B cell (primary cell): ENCODE measurements at regions not wholly inside any gene's neighbourhood (a gene's known extent, or its start where the extent isn't known, plus 50 kb on each side); places are given as distances from the start of the nearest gene placed in this dataset.

Source experiments
- ATAC-seq: fragments of 200-7000 bp; cut with Tn5 transposase; one replicate; pipeline ENCODE4 v1.10.0; 2021; ENCODE audit warnings: low read depth, mild to moderate bottlenecking, moderate number of reproducible peaks, moderate library complexity
- CTCF ChIA-PET: fragments of 350-600 bp; sonication (Branson Sonifier 250); formaldehyde crosslinking; loops from one replicate; lab custom pipeline; 2021; ENCODE audit warnings: antibody characterized with exemption, inconsistent platforms; lab: Charles Lee
- POLR2A ChIA-PET: fragments of 350-600 bp; sonication (Branson Sonifier 250); formaldehyde crosslinking; loops from one replicate; lab custom pipeline; 2021; ENCODE audit warnings: antibody characterized with exemption; lab: Charles Lee
- DNase-seq: peaks from one replicate; pipeline ENCODE4 v3.0.0; 2013
- H2AFZ ChIP-seq: 2 replicates; pipeline ENCODE4 v1.6.1; 2012; ENCODE audit warnings: mild to moderate bottlenecking, low read depth, low read length; ENCODE audit not compliant: insufficient read depth, poor library complexity, severe bottlenecking
- H3K27ac ChIP-seq, 2 donors: 1 replicate in 1 of 2; 2 replicates in 1 of 2; pipeline ENCODE4 v1.5.1; 2012 to 2013; ENCODE audit warnings: low read length in 2 of 2, mild to moderate bottlenecking in 2 of 2, moderate library complexity in 1 of 2
- H3K27me3 ChIP-seq, 4 experiments: fragments of 200-600 bp in 1 of 4; sonication (generic) in 1 of 4; replicated peaks in 1 of 4; 1 replicate in 2 of 4; 2 replicates in 2 of 4; pipeline versions ENCODE4 v1.6.1 to v1.7.0; 2013 to 2016; ENCODE audit warnings: low read length in 3 of 4, mild to moderate bottlenecking in 2 of 4, mixed read lengths in 1 of 4, moderate library complexity in 1 of 4; ENCODE audit not compliant: insufficient read depth in 4 of 4, control insufficient read depth in 3 of 4; ENCODE audit errors: control extremely low read depth in 1 of 4
- H3K36me3 ChIP-seq, 2 experiments: replicated peaks in 1 of 2; 1 replicate in 1 of 2; 2 replicates in 1 of 2; pipeline versions ENCODE4 v1.6.1 to v1.7.1; 2013; ENCODE audit warnings: low read length in 1 of 2; ENCODE audit not compliant: insufficient read depth in 2 of 2, control insufficient read depth in 1 of 2; ENCODE audit errors: control extremely low read depth in 1 of 2, extremely low read depth in 1 of 2
- H3K4me1 ChIP-seq, 2 donors: fragments of 200-600 bp in 1 of 2; sonication (generic) in 1 of 2; 1 replicate in 1 of 2; 2 replicates in 1 of 2; pipeline versions ENCODE4 v1.5.1 to v1.6.1; 2013 to 2017; ENCODE audit warnings: low read length in 2 of 2; ENCODE audit not compliant: control insufficient read depth in 2 of 2, insufficient read depth in 2 of 2
- H3K4me2 ChIP-seq: replicated peaks from 2 replicates; pipeline ENCODE3; 2012; ENCODE audit warnings: mild to moderate bottlenecking, low read depth, low read length; ENCODE audit not compliant: poor library complexity, severe bottlenecking
- H3K4me3 ChIP-seq, 5 experiments: fragments of 200-600 bp in 1 of 5; sonication (generic) in 1 of 5; 1 replicate in 3 of 5; 2 replicates in 2 of 5; pipeline versions ENCODE4 v1.5.1 to v1.7.0; 2011 to 2016; ENCODE audit warnings: low read length in 4 of 5, mild to moderate bottlenecking in 4 of 5, low read depth in 2 of 5, control low read depth in 1 of 5, moderate library complexity in 1 of 5; ENCODE audit not compliant: insufficient read depth in 1 of 5; ENCODE audit errors: control extremely low read depth in 1 of 5, extremely low read depth in 1 of 5
- H3K79me2 ChIP-seq: fragments of 200-600 bp; sonication (generic); one replicate; pipeline ENCODE4 v1.6.0; 2016; ENCODE audit warnings: low read length; ENCODE audit not compliant: control insufficient read depth, insufficient read depth
- H3K9ac ChIP-seq: fragments of 200-600 bp; sonication (generic); 2 replicates; pipeline ENCODE4 v1.6.1; 2017; ENCODE audit warnings: mild to moderate bottlenecking, low read length, moderate library complexity
- H3K9me3 ChIP-seq, 3 donors: one replicate each; pipeline versions ENCODE4 v1.6.1 to v1.7.1; 2013; ENCODE audit warnings: low read length in 2 of 3; ENCODE audit not compliant: control insufficient read depth in 2 of 3, insufficient read depth in 1 of 3; ENCODE audit errors: control extremely low read depth in 1 of 3
- H4K20me1 ChIP-seq: 2 replicates; pipeline ENCODE4 v1.6.0; 2012; ENCODE audit warnings: mild to moderate bottlenecking, low read length; ENCODE audit not compliant: insufficient read depth, control insufficient read depth, poor library complexity, severe bottlenecking
- H3K27ac Mint-ChIP-seq: one replicate; pipeline ENCODE4 v1.8.0; 2021; ENCODE audit warnings: mixed read lengths
- H3K27me3 Mint-ChIP-seq: one replicate; pipeline ENCODE4 v1.8.0; 2021; ENCODE audit warnings: mixed read lengths
- H3K4me1 Mint-ChIP-seq: one replicate; pipeline ENCODE4 v1.8.0; 2021; ENCODE audit warnings: mixed read lengths
- H3K4me3 Mint-ChIP-seq: one replicate; pipeline ENCODE4 v1.8.0; 2021; ENCODE audit warnings: mixed read lengths
- H3K9me3 Mint-ChIP-seq: one replicate; pipeline ENCODE4 v1.8.0; 2022; ENCODE audit warnings: mixed read lengths; ENCODE audit not compliant: insufficient read depth
- CTCF ChIP-seq: fragments of 200-600 bp; IDR thresholded peaks from one replicate; pipeline ENCODE4 v1.8.0; 2022; ENCODE audit warnings: antibody characterized with exemption, mild to moderate bottlenecking
- EZH2 ChIP-seq: IDR thresholded peaks from 2 replicates; pipeline ENCODE4 v1.6.1; 2012; ENCODE audit warnings: borderline replicate concordance, low read depth, mild to moderate bottlenecking, moderate library complexity, low read length; ENCODE audit not compliant: insufficient read depth, poor library complexity, severe bottlenecking
- WGBS: methylation state at CpG from one replicate; pipeline ENCODE4 v1.1.5; 2013; ENCODE audit warnings: missing lambda C conversion rate; ENCODE audit not compliant: insufficient coverage; 5-methylcytosine and 5-hydroxymethylcytosine counted together
- intact Hi-C: fragments of 100-400 bp; cut with micrococcal nuclease; formaldehyde crosslinking; loops from one replicate; pipeline ENCODE4 v1.10.0; 2022

- no peak overlapping the region for H3K27ac Mint-ChIP-seq
- intact Hi-C loops: no loop called here
- H4K20me1 ChIP-seq: no peaks in the 10 kb centered on the region
- H2AFZ ChIP-seq: no peak overlapping the region
- H3K9me3 ChIP-seq: no peaks in the 10 kb centered on the region
- ChIA-PET CTCF (no interaction called here), POLR2A (no interaction called here)
- H3K27ac ChIP-seq: no peak overlapping the region
- H3K9ac ChIP-seq: no peak overlapping the region
- H3K4me1 Mint-ChIP-seq: no peaks in the 10 kb centered on the region
- H3K4me3 Mint-ChIP-seq: no peak overlapping the region
- H3K4me3 ChIP-seq: no peak overlapping the region
- no peaks in the 10 kb centered on the region for H3K79me2 ChIP-seq
- 88% methylated on average over 1 of the region's 6 CpGs for WGBS
- no peaks in the 10 kb centered on the region for H3K27me3 ChIP-seq
- no peak for TF ChIP-seq EZH2
- TF ChIP-seq CTCF: no peak
- DNase-seq: no peak
- no peaks in the 10 kb centered on the region for H3K27me3 Mint-ChIP-seq
- no peaks in the 10 kb centered on the region for H3K36me3 ChIP-seq
- no peaks in the 10 kb centered on the region for H3K4me1 ChIP-seq
- H3K4me2 ChIP-seq: no peak overlapping the region
- ATAC-seq: no peak
- peaks cover 2% of the 10 kb centered on the region for H3K9me3 Mint-ChIP-seq
Measured at GRCh38 chr2:82853299-82853698, 1605.8 kb downstream of the SUCLG1 start.

- ChIA-PET POLR2A (no interaction called here), CTCF (interaction anchor here (1.4 kb wide), 1 partner anchor 22 kb away, joined by 3 read pairs; no protein-coding TSS in a partner anchor)
- no peaks in the 10 kb centered on the region for H3K4me1 Mint-ChIP-seq
- Histone ChIP-seq H3K79me2 (no peaks in the 10 kb centered on the region), H3K27me3 (no peaks in the 10 kb centered on the region), H3K9ac (no peak overlapping the region), H3K4me2 (no peak overlapping the region), H3K4me3 (no peak overlapping the region), H4K20me1 (no peaks in the 10 kb centered on the region), H2AFZ (no peak overlapping the region), H3K4me1 (no peaks in the 10 kb centered on the region), H3K9me3 (no peaks in the 10 kb centered on the region), H3K36me3 (no peaks in the 10 kb centered on the region), H3K27ac (no peak overlapping the region)
- intact Hi-C loops: no loop called here
- DNase-seq (no peak), ATAC-seq (no peak)
- H3K9me3 Mint-ChIP-seq: peaks cover 2% of the 10 kb centered on the region
- no CpG with 5 or more reads among the region's 3 CpGs for whole genome bisulfite sequencing
- H3K4me3 Mint-ChIP-seq: no peak overlapping the region
- no peak for TF ChIP-seq EZH2
- no peak for TF ChIP-seq CTCF
- H3K27ac Mint-ChIP-seq: no peak overlapping the region
- H3K27me3 Mint-ChIP-seq: no peaks in the 10 kb centered on the region
Measured at GRCh38 chr2:82852787-82853186, 1606.3 kb downstream of the SUCLG1 start.
